NCI-H146 treated with DMSO at 0.1 percent for 48 hours (cell line): ENCODE measurements at regions not wholly inside any gene's neighbourhood (a gene's known extent, or its start where the extent isn't known, plus 50 kb on each side); places are given as distances from the start of the nearest gene placed in this dataset.
"Not testable (repeated sequence)": the region's sequence is repeated elsewhere in the genome, so short reads cannot be mapped to it uniquely, and the experiment has no call there.

ENCODE experiments used
- DNase-seq: peaks from one replicate; lab custom pipeline; 2025; ENCODE audit not compliant: unreplicated experiment; lab: John Stamatoyannopoulos, UW

- no peak for DNase-seq
Observed at GRCh38 chr2:12605366-12605765, 111.4 kb upstream of the TRIB2 start.

GRCh38 chr2:12605936-12606335 lies 110.8 kb upstream of the TRIB2 start:
- no peak for DNase-seq

GRCh38 chr2:12606472-12607000 lies 110.2 kb upstream of the TRIB2 start:
- no peak for DNase-seq

GRCh38 chr2:12607971-12608370 lies 108.8 kb upstream of the TRIB2 start:
- DNase-seq, result no peak

- DNase-seq, result no peak
Observed at GRCh38 chr2:12610314-12610713, 106.4 kb upstream of the TRIB2 start.

- no peak for DNase-seq
Observed at GRCh38 chr2:12612168-12612567, 104.6 kb upstream of the TRIB2 start.

- DNase-seq, result no peak
Observed at GRCh38 chr2:12612671-12613070, 104.1 kb upstream of the TRIB2 start.

- DNase-seq, result no peak
Observed at GRCh38 chr2:12613137-12613835, 103.5 kb upstream of the TRIB2 start.

- DNase-seq, result no peak
Observed at GRCh38 chr2:12615509-12615908, 101.2 kb upstream of the TRIB2 start.

GRCh38 chr2:12616456-12617156 lies 100.1 kb upstream of the TRIB2 start:
- DNase-seq, result no peak

- DNase-seq, result no peak
Observed at GRCh38 chr2:12617366-12617765, 99.4 kb upstream of the TRIB2 start.

GRCh38 chr2:12617853-12618252 lies 98.9 kb upstream of the TRIB2 start:
- no peak for DNase-seq

GRCh38 chr2:12618576-12618975 lies 98.2 kb upstream of the TRIB2 start:
- DNase-seq, result no peak

- DNase-seq, result no peak
Observed at GRCh38 chr2:12619975-12620374, 96.8 kb upstream of the TRIB2 start.

- DNase-seq, result no peak
Observed at GRCh38 chr2:12620759-12621158, 96.0 kb upstream of the TRIB2 start.

- DNase-seq, result no peak
Observed at GRCh38 chr2:12623051-12623450, 93.7 kb upstream of the TRIB2 start.

GRCh38 chr2:12624384-12624783 lies 92.4 kb upstream of the TRIB2 start:
- no peak for DNase-seq

GRCh38 chr2:12624905-12625598 lies 91.7 kb upstream of the TRIB2 start:
- no peak for DNase-seq

- not testable (repeated sequence) for DNase-seq
Observed at GRCh38 chr2:12628541-12628940, 88.2 kb upstream of the TRIB2 start.

- no peak for DNase-seq
Observed at GRCh38 chr2:12636837-12637581, 79.7 kb upstream of the TRIB2 start.

GRCh38 chr2:12637754-12638153 lies 79.0 kb upstream of the TRIB2 start:
- no peak for DNase-seq
